Left colon (tissue), 2 donors: ENCODE measurements at regions not wholly inside any gene's neighbourhood (a gene's known extent, or its start where the extent isn't known, plus 50 kb on each side); places are given as distances from the start of the nearest gene placed in this dataset.
A peak's percentile ranks its signal among the peaks of the same experiment; 100 is the strongest.
"Not testable (repeated sequence)": the region's sequence is repeated elsewhere in the genome, so short reads cannot be mapped to it uniquely, and the experiment has no call there.

Experiments
- ATAC-seq: fragments of 200-7000 bp; cut with Tn5 transposase; one replicate; pipeline ENCODE4 v1.9.1; 2020; ENCODE audit warnings: mild to moderate bottlenecking, moderate library complexity
- DNase-seq, 2 donors: peaks; one replicate each; pipeline ENCODE4 v3.0.0-alpha.2; 2020
- intact Hi-C, 2 donors: fragments of 100-400 bp; cut with DNase I in 1 of 2; cut with micrococcal nuclease in 1 of 2; formaldehyde crosslinking; loops; one replicate each; pipeline versions ENCODE4 v1.11.2 to v1.14.0; 2022; cut with DNase I, micrococcal nuclease
- donor health status: DM: no; HTN: no; CAD: no.
- donor health status: DM: yes; HTN: yes; CAD: no.

- DNase-seq (no peak), ATAC-seq (no peak)
- intact Hi-C loops, result no loop called here
Observed at GRCh38 chr4:143819029-143819428, 86.3 kb downstream of the GYPE start.

GRCh38 chr4:143817866-143818265, 87.5 kb downstream of the GYPE start:
- DNase-seq, intact Hi-C loops, ATAC-seq: not testable (repeated sequence)

GRCh38 chr4:143815375-143815774, 90.0 kb downstream of the GYPE start:
- DNase-seq, intact Hi-C loops, ATAC-seq: not testable (repeated sequence)

GRCh38 chr4:143813431-143814154, 91.8 kb downstream of the GYPE start:
- intact Hi-C loops, ATAC-seq, DNase-seq: not testable (repeated sequence)

DNA sequence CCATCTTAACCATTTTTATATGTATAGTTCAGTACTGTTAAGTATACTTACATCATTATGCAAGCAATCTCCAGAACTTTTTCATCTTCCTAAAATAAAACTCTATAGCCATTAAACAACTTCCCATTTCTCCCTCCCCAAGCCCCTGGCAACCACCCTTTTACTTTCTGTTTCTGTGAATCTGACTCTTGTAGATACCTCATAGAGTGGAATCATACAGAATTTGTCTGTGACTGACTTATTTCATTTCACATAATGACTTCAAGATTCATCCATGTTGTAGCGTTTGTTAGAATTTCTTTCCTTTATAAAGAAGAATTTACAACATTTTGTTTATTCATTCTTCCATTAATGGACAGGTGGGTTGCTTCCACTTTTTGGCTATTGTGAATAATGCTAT, 91.2 kb upstream of the FREM3 start:
- ATAC-seq, DNase-seq, intact Hi-C loops: not testable (repeated sequence)

DNA sequence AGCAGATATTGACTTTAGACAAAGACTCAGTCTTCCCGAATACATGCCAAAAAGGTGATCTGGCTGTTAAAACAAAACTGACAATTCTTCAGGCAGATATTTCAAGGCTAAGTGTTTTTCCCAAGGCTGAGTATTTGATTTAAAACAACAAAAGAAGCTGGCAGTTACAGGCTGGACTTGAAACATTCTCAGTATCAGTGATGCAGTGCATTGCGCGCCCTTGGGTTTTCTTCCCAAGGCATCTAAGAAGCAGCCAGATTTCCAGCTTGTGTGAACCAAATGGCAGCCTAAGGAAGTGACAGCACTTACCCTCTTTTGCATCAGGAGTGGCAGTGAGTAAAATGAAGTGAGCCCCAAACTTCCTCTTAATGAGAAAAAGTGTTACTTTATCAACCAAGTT, 90.0 kb upstream of the FREM3 start:
- ATAC-seq, DNase-seq, intact Hi-C loops: not testable (repeated sequence)

GRCh38 chr4:143789618-143790017, 89.1 kb upstream of the FREM3 start:
- ATAC-seq, intact Hi-C loops, DNase-seq: not testable (repeated sequence)

DNA sequence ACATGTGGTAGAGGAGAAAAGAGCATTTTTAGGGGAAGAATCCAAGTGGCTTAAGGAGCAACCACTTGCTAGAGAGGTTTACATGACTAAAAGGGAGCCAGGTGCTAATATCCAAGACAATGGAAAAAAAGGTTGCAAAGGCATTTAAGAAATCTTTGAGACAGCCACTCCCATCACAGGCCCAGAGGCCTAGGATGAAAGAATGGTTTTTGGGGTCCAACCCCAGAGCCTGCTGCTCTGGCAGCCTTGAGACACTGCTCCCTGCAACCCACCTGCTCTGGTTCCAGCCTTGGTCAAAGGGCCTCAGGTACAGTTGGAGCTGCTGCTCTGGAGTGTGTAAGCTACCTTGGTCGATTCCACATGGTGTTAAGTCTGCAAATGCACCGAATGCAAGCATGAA, 84.1 kb upstream of the FREM3 start:
- intact Hi-C loops, result no loop called here
- DNase-seq (no peak), ATAC-seq (no peak)

DNA sequence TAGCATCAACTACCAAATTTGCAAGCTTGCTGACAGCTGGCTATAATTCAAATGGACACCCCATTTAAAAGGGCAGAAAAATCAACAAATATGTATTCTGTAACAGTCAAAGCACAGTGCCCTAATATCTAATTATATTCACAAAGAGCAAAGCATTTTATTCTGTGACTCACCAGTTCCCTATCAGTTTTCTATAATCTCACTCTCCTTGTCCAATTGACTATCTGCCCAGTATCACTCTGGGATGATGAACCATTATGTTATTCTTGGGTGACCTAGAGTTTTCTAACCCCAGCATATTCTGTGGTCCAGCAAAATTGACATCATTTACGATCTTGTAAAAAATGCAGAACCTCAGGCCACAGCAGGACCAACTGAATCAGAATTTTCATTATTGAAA, 82.0 kb upstream of the FREM3 start:
- ATAC-seq (no peak), DNase-seq (no peak)
- intact Hi-C loops, result no loop called here

GRCh38 chr4:143773998-143774895, 73.8 kb upstream of the FREM3 start:
- DNase-seq, result peak; percentile 25 to 55
- ATAC-seq, result peak; percentile 89
- intact Hi-C loops, result no loop called here

GRCh38 chr4:143771269-143771668, 70.8 kb upstream of the FREM3 start:
- ATAC-seq, result no peak
- DNase-seq, result no peak
- intact Hi-C loops, result no loop called here

GRCh38 chr4:143768007-143768591, 67.6 kb upstream of the FREM3 start:
- no peak for DNase-seq
- ATAC-seq, result no peak
- intact Hi-C loops, result no loop called here

- DNase-seq, result no peak
- intact Hi-C loops, result no loop called here
- no peak for ATAC-seq
Observed at GRCh38 chr4:143763587-143763986, 63.1 kb upstream of the FREM3 start.

DNA sequence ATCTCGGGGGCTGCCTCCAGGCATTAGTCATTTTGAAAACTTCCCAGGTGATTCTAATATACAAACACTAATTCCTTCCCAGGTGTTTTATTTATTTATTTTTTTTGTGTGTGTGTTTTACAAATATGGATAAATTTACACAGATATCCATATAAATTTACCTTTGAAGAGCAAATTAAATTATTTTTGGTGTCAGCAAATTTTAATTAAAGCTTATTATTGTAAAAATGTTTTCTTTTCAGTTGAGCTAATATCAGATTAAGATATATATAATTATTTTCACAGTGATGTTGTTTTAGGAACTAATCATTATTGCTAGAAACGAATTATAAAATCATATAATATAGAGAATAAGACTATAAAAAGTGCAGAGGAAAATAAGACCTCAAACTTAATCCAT, 62.0 kb upstream of the FREM3 start:
- intact Hi-C loops, result no loop called here
- no peak for ATAC-seq
- no peak for DNase-seq
